ENCODE measurements at regions not wholly inside any gene's neighbourhood (a gene's known extent, or its start where the extent isn't known, plus 50 kb on each side); places are given as distances from the start of the nearest gene placed in this dataset.

GRCh38 chr9:31248156-31248555 lies 1136.3 kb upstream of the ACO1 start:
- no peak for TF ChIP-seq CTCF (IDR thresholded peaks at IDR 0.05)
- no peak for TF ChIP-seq POLR2A (IDR thresholded peaks at IDR 0.05)

Measured in lower leg skin (tissue), 3 donors.